GM19351 (cell line): ENCODE measurements at regions not wholly inside any gene's neighbourhood (a gene's known extent, or its start where the extent isn't known, plus 50 kb on each side); places are given as distances from the start of the nearest gene placed in this dataset.

Experiments
- ATAC-seq: cut with Tn5 transposase; IDR thresholded peaks from one replicate; pipeline ENCODE4 v1.9.1; 2021; ENCODE audit warnings: mild to moderate bottlenecking, moderate library complexity; ENCODE audit not compliant: unreplicated experiment

DNA sequence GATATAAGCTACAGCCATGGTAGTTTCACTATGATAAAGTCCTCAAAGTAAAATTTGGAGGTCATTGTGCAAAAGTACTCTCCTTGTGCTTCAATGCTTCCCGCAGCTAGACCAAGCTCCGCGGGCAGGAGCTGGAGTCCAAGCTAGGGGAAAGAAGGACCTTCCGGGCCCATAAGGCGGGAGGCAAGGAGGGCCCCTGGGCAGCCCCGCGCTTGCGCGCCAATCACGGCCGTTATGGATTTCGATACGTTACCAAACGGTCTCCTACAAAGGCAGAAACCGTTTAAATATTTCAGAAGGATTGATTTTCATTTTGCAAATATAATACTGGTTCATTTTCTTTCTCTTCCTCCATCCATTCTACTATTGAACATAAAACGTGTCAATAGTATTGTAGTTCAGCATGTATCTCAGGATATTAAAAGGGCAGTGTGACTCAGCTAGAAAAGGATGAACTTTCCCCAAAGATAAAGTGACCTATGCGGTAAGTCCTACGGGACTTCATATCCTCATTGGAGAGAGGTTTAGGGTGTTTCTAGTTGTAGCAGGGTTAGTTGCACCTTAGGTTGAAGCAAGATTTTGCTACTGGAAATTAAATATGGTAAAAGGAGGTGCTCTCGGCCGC lies 128.0 kb downstream of the KIF20B start:
- no peak for ATAC-seq

DNA sequence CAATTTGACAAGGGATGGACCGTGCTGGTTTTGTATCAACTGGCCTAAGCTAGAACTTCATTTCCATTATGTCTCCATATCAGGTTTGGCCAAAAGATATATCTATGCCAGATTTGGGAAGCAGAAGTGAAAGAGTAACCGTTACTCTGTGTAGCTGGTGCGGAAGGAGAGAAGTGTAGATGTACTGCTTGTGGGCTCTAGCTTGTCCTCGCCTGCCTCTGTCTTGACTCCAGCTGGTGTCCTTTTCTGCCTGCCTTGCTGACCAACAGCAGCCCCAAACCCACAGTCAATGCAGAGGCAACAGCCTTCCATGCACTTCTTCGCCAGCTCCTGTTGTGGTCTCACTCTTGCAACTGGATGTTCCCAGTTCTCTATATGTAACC lies 128.5 kb downstream of the KIF20B start:
- no peak for ATAC-seq

DNA sequence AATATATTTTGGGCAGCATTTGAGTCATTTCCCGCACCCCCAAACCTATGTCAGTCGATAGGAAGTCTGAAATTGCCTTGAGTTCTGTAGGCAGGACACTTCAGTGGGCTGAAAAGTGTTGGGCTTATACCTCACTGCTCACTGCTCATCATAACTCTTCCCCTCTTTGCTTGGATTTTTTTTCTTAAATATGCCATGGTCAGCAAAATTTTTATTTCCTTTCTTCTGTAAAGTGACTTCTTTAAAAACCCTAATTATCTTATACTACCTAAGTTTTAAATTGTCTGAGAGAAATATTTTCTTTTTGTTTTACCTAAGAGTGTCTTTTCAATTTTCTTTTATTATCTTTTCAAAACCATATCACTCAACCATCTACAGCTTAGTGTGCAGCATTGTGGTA lies 129.2 kb downstream of the KIF20B start:
- ATAC-seq: no peak

DNA sequence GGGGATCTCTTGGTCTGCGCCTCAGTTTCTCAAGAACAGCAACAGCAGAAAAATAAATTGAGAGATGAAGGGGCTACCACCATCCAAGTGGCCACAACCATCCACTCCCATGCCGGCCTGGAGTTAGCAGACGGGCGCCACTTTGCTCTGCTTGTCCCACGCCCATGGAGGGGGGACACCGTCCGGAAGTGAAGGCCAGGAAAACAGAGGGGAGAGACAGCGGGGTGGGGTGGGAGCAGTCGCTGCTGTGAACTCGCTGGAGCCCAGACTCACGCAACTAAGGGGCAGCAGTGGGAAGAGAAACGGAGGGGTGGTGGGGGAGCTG lies 135.4 kb downstream of the KIF20B start:
- no peak for ATAC-seq

DNA sequence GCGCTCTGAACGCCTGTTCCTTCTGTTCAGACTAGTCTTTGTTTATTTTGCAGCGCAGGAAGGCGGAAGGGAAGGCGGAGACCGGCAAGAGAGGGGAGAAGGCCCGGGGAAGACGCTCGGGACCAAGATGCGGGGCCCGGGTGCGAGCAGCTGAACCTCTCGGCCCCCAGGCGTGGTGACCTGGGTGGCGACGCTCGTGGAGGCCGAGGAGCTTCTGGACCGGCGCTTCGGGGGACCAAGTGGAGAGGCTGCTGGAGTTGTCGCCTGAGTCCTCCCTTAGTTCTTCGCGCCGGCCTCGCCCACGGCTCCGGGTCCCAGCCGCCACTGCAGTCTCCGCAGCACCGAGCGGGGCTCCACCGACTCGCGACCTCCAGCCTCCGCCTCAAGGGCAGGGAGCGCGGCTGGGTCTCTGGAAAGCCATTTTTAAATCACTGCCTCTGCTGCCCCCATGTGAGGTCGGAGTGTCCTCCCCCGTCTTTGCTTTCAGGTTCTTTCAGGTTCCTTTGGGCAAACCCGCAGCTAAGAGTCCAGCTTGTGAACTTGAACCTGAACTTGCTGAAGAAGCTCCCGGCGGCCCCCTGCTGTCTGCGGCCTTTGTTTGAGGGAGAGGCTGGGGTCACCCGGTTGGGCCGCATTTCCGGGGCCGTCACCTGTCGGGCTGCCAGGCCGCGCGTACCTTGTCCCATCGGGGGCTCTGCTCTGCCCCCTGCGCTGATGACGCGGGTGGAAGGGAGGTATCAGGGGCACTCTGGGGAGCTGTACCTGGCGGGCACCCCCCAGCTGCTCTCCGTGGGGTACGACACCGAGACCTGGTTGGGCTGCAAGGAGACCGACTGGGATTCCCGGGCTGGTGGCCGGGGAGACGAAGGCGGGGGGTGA lies 136.0 kb downstream of the KIF20B start:
- ATAC-seq: peak; percentile 51

DNA sequence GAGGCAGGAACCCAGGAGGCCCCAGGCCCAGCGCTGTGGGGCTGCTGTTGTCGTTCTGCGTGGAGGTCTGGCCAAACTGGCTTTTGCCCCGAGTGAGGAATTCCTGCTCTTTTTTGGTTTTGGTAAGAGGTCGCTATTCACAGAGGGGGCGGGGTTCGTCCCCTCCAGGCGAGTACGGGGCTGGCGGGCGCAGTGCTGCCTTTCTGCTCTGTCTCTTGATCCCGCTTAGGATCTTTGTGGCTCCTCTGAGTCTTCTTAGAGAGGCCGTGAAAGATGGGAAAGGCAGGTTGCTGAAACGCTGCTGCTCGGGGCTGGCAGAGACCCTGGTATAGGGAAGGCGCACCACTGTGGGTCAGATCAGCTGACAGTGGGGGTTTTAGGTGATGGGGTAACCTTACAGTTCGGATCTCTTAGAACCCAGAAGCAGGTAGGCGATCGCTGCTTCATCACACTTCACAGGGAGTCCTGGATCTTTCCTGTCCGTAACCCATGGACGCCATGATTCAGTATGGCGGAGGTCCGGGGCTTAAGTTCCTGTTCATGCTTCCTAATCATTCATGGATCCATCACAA lies 136.7 kb downstream of the KIF20B start:
- no peak for ATAC-seq

DNA sequence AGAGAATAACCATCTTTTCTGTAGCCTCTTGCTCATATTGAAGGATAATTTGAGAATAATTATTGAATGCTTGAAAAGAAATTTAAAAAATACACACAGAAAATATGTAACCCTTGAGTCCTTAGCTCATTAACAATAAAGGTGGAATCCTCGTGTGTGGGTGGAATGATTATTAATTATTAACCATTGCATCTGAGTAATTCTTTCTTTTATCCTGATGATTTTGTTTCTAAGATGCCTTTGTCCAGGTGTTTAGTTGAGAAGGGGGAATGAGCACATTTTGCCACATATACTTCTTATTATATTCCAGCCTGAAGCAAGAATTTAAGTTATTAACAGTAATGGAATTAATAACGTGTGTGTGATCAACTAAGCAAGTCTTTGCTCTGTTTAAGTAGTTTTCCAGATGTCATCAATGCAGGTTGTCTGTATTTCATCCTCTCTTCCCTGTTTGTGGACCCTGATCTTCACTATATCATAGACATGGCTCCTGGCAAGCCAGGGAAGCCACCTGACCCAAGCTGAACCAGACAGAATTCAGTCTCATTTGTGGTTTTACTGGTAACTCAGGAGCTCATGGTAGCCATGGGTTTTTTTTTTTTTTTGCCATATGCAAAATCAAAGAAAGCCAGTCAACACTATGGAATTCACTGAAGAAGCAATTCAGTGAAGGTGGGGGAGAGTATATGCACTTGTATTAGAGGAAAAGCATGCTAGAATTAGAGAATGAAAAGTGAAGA lies 144.3 kb downstream of the KIF20B start:
- ATAC-seq: no peak

DNA sequence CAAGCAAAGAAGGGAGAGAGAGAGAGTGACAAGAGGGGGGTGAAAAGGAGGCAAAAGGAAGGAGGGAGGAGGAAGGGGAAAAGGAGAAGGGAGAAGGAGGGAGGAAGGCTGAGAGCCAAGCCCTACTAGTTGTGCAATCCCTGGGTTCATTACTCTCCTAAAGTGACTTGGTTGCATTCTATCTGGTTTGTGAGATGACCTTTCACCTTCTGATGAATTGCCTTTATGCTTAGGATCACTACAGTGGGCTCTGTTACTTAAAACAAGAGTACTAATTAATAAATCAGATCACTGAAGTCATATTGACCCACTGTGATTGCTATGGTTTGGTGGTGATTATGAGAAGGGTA lies 144.9 kb downstream of the KIF20B start:
- ATAC-seq: no peak

DNA sequence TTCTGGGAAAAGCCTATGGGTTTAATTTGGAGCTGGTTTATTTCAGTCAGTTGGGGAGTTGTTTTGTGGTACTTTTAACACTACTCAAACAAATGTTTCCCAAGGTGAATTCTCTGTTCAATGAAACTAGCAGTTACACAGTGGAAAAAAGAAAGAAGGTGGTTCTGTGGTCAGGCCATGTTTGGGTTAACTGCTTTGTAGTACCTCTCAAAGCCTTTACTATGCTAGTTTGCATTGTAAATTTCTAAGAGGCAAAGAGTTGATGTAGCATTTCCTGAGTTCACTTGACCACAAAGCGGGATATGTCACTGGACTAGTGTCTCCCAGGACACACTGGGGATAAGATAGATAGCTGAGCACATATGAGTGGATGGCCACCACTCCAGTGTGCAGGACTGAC lies 145.4 kb downstream of the KIF20B start:
- no peak for ATAC-seq

DNA sequence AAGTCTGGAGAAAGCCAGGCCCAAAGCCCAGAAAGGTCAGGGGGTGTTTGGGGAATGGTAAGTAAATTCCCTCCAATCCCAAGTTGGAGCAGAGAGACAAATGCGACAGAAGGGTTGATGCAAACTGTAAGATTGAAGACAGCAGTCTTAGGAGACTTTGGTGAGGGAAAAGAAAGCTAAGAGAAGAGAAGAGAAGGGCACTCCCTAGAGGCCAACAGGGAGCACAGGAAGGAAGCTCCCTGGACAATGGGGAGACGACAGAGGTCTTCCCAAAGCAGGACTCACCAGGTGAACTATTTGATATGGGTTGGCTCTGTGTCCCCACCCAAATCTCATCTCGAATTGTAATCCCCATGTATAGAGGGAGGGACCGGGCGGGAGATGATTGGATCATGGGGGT lies 151.5 kb downstream of the KIF20B start:
- no peak for ATAC-seq

DNA sequence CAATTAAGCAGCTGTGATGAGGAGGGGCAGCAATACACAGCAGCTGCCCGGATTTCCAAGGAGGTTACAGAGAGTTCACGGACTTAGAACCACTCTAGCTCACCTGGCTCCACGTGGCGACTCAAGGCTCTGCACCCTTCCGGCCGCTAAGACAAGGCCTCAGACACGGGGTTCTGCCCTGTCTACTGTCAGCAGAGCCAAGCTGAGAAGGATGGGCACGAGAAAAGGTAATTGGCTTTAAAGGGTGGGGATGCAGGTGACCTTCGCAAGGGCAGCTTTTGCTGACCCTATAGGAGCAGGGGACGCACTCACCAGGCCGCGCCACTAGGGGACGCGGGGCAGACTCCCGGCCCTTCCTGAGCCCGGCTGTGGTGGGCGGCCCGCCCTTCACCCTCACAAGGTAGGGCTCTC lies 152.4 kb downstream of the KIF20B start:
- ATAC-seq: no peak

DNA sequence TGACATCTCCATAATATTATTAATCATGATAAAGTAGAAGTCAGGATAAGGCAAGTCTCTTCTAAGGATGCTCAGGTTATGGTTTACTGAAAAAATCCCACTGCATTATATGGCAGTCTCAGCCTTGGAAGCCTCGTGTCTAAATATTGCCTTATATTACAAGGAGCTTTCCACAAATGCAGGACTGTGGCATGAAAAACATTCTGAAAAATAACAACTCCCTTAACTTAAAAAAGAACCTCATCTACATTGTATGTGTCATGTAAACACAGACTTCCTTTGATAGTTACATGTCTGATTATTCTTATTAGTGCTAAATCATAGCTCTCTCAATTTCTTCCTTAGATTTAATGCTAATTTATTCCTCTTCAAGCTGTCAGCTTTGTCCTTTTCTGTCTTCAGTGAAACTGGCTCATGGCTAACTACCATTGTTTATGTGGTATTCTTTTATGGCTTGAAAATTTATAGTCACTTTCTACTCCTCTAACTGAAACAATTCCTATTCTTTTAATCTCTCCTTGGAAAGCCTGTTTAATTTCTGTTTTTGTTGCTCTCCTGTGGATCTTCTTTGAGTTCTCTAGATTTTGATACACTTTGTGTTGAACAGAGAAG lies 156.1 kb downstream of the KIF20B start:
- no peak for ATAC-seq

DNA sequence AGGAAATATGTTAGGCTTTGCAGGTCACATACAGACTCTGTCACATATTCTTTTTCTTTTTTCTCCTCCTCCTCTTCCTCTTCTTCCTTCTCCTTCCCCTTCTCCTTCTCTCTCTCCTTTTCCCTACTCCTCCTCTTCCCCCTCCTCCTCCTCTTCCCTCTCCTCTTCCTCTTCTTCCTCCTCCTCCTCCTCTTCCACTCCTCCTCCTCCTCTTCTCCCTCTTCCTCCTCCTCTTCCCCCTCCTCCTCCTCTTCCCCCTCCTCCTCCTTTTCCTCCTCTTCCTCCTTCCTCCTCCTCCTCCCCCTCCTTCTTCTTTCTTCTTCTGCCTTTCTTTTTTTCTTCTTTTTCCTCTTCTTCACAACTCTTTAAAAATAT lies 159.8 kb downstream of the KIF20B start:
- no peak for ATAC-seq

DNA sequence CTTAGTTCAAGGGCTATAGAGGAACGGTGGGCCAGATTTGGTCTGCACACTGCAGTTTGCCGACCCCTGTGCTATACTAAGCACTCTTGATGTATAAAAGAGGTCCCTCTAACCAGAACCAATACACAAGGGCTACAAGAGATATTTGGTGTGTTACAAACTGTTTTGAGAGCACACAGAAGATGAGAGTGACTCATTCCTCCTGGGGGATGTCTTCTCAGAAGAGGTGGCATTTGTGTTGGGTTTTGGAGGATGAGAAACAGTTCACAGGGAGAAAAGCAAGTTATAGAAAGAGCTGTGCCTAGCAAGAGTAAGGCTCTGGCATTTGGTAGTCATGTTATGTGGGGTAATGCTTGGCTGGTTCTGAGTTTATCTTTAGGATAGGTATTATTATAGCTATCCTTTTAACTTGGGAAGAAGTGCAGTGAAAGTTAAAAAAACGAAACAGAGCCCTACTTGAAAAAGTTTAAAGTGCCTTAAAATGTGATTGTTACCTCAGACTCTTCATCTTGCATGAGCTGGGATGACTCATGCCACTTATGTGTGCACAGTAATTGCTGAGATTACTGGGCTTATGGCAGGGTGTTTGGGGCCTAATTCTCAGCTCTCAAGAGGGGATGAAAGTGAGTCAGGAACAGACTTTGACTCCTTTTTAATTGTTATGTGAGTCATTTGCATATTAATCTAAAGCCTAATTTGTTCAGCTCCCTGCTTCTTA lies 160.4 kb downstream of the KIF20B start:
- peak; percentile 49 for ATAC-seq

DNA sequence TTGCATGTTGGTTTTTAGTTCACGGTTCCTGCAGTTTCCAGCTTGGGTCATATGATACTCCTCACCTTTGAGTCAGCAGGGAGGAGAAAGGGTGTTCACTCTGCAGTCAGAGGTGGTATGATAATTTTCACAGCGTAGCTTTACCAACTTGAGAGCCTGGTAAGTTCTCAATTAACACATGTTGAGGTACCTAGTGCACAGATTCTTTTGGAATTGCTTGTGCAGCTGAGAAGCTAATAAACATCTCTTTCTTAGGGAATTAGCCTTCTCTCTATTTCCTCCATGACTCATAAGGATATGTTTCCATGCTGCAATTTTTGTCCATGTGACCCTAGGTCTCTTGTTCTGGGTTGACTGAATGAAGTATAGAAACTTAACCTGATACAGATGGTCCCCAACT lies 166.6 kb downstream of the KIF20B start:
- ATAC-seq: no peak

DNA sequence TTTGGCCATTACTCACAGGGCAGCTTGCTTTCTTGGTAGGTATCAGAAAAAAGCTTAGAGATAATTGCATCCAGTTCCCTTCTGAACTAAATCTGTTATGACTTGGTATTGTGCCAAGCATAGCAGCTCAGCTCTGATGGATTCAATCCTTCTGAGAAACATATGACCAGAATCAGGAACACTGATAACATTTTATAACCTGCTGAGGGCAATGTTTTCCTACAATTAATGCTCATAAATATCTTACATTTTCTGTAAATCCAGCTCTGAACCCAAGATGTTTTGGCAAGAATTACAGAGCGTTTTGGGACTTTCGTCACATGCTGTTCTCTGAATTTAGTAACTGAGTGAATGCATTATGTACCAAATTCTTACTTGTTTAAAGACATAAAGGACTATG lies 167.8 kb downstream of the KIF20B start:
- no peak for ATAC-seq

DNA sequence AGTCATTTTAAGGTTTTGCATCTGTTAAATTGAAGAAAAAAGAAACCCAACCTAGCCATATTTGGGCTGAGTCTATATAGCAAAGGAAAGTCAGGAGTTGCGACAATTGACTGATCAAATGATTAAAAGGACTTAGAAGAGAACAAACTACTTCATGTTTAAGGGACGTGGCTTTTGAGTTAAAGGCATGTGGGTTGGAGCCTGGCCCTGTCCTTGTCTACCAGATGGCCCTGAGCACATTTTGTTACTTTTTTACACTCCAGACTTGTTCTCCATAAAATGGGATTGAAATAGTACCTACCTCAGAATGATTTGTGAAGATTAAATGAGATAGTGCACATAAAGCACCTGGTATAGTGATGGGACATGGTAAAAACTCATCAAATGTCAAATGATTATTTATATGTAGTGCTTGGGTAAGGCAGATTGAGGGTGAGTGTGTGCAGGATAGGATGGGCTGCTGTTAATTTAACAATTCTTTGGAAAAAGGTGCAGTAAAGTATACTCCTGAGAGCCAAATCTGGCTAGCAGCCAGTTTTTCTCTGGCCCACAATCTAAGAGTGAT lies 168.3 kb downstream of the KIF20B start:
- ATAC-seq: no peak

DNA sequence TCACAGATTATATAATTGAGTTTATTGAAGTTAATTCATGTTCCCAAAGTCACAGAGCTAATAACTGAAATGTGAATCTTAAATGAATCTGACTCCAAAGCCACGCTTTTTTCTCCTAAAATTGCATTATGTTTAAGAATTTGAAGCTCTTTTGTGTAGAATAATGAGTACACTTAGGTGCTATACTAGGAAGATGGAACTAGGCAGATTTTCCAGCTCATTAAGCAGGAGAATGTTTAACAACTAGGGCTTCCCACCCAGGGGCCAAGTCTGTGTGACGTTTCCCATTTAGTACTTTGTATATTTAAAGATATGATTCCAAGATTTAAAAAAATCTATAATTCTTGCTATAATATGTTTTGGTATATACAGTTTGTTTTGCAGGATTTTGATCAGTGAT lies 169.5 kb downstream of the KIF20B start:
- ATAC-seq: no peak

DNA sequence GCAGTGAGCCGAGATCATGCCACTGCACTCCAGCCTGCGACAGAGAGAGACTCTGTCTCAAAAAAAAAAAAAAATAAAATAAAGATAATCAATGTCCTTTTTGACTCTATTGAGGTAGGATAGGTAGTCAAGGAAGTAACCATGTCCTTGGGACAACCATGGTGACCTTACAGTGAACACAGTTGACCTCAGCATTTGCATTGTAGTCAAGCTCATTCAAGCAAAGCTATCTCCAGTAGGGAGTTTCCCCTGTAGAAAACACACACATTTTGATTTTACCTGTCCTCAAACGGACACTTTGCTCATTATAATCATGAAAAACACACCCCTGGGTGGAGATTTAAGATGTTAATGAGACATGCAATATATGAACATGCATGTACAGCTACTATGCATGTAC lies 171.7 kb downstream of the KIF20B start:
- ATAC-seq: peak; percentile 93

DNA sequence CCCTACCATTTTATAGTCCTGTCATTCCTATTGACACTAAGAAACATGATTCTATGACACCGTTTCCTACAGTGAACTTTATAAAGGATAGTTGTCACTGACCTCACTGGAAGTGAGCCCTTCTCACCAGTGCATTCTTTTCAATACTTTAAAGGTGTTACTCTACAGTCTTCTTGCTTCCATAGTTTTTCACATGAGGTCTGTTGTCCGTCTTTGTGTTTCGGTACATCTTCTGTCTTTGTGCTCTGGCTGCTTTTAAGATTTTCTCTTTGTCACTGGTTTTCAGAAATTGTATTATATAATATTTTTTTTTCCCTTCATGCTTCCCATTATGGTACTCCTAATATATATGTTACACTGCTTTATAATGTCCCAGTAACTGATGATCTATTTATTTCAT lies 174.2 kb downstream of the KIF20B start:
- no peak for ATAC-seq

DNA sequence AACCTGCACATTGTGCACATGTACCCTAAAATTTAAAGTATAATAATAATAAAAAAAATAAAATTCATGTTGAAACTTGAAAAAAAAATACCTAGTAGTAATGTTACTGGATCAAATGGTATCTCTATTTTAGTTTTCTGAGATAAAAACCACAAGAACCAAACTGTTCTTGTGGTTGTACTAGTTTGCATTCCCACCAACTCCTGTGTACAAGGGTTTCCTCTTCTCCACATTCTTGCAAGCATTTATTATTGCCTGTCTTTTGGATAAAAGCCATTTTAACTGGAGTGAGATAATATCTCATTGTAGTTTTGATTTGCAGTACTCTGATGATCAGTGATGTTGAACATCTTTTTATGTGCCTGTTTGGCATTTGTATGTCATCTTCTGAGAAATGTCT lies 177.7 kb downstream of the KIF20B start:
- ATAC-seq: no peak
